HG03354 (cell line): ENCODE measurements at regions not wholly inside any gene's neighbourhood (a gene's known extent, or its start where the extent isn't known, plus 50 kb on each side); places are given as distances from the start of the nearest gene placed in this dataset.
"Not testable (repeated sequence)": the region's sequence is repeated elsewhere in the genome, so short reads cannot be mapped to it uniquely, and the experiment has no call there.

ENCODE experiments used
- ATAC-seq: cut with Tn5 transposase; IDR thresholded peaks from one replicate; pipeline ENCODE4 v1.9.1; 2021; ENCODE audit warnings: mild to moderate bottlenecking; ENCODE audit not compliant: unreplicated experiment, poor library complexity, severe bottlenecking

DNA sequence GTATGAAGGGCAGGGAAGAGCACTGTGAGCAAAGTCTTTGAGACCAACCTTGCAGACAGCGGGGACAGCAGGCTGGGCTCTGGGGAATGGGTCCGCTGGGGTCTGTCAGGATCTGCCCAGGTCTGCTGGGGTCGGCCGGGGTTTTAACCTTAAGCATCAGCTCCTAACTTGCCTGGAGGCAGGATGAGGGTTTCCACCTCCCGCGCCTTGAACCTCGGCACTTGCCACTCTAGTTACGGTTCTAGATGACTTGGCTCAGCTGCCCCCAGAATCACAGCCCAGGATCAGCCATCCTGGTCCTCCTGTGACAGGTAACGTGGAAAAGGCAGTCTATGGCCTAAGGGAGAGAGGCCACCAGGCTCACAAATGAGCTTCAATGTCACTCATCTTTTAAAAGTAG, 50.4 kb upstream of the CACUL1 start:
- no peak for ATAC-seq

- no peak for ATAC-seq
These were observed 52.9 kb upstream of the CACUL1 start for GRCh38 chr10:118807512-118808305.

- no peak for ATAC-seq
These were observed 54.0 kb upstream of the CACUL1 start for GRCh38 chr10:118808601-118809356.

- ATAC-seq: no peak
These were observed 54.8 kb upstream of the CACUL1 start for GRCh38 chr10:118809357-118810220.

- no peak for ATAC-seq
These were observed 56.2 kb upstream of the CACUL1 start for GRCh38 chr10:118810796-118811505.

DNA sequence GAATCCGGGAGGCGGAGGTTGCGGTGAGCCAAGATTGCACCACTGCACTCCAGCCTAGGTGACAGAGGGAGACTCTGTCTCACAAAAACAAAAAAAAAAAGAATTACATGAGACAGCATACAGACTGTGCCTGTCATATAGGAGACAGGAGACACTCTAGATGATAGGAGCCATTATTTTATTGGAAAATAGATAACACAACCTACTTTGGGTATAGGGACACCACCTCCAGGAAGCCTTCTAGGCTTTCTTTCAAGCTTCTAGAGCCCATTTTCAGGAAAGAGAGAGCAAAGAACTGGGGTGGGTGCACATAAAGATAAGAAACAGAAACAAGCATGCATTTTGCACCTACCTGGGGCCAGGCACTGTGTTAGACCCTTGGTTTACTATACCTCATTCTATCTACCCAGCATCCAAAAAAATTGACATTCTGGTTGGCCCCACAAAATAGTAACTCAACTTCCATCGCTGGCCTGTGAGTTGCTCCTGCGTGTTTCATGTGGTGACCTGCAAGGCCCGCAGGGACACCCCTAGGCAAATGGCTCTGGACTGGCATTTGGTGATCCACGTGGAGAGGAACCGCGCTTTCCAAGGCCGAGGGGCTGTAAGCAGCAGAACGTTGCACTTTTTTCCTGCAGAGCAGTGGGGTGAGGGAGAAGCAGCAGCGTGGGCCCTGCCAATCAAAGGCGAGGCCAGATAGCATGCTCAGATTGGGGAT, 57.1 kb upstream of the CACUL1 start:
- no peak for ATAC-seq

DNA sequence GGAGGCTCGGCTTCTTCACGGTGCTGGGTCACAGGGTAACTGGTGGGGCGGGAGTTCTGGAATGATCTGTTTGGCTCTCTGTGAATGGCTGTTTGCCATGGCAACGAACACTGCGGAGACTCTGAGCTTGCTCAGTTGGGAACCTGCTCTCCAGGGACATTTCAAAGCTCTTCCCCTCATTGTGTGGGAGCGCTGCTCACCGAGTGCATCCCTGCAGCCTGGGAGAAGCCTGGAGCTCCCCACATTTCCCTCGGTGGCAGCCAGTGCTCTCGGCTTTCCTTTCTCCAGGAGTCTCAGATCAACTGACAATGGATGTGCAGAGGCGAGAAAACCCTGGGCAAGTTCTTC, 57.6 kb upstream of the CACUL1 start:
- ATAC-seq: no peak

- ATAC-seq: not testable (repeated sequence)
These were observed 58.2 kb upstream of the CACUL1 start for GRCh38 chr10:118813001-118813400.

DNA sequence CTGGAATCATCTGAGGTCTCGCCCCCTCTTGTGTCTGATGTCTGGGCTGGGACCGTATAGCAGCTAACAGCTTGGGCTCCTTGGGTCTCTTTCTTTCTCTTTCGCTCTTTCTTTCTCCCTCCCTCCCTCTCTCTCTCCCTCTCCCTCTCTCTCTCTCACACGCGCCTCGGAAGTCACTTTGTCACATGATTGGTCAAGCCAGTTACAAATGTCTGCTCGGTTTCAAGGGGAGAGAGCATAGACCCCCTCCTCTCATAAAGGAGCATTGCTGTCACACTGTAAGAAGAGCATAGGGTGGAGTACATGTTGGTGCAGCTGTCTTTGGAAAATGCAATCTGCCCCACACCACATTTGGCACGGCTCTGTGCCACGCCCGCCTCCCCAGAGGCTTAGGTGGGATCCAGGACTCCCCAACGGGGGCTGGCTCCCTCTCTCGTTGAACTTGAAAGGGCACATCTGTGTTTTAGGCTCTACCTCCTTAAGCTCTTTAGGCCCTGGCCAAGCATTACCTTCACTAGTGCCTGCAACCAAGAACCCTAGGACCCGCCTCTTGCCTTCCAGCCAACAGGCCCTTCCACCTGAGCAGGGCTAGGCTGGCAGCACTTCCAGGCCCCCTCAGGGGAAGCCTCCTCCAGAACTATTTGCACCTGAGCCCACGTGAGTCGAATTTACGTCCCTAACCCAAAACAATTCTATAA, 61.9 kb upstream of the CACUL1 start:
- no peak for ATAC-seq

DNA sequence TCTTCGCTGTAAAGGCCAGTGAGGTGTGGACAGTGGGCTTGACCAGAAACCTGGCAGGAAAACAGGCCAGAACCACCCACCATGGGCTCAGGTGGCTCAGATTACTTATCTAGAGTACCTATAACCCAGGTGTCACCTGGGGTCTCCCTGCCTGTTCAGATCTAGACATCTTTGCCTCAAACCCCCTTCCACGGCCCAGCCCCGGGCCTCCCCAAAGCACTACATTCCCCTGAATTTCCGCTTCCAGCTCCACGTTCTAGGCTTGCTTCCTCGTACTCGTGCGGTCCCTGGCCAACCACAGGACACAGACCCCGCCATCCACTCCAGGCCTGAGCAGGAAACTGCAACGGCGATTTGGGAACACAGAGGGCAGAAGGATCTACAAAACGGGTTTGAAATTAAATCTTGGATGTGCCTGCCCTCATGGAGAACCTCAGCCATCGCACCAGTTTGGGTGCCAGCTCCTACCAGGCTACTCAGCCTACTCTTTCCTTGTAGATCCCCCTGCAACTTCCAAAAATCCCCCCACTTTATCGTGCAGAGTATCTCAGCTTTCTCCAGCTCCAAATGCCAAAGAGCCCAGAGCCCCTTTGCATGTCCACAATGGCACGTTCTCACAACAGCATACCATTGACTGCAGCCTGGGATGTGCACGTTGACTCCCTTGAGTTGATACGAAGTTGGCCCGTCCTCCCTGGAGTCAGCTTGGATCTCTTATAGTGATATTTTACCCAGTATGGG, 62.7 kb upstream of the CACUL1 start:
- ATAC-seq: no peak

GRCh38 chr10:118818621-118819221, 64.0 kb upstream of the CACUL1 start:
- no peak for ATAC-seq

GRCh38 chr10:118820326-118821116, 65.8 kb upstream of the CACUL1 start:
- no peak for ATAC-seq

GRCh38 chr10:118823256-118823907, 68.6 kb upstream of the CACUL1 start:
- no peak for ATAC-seq

DNA sequence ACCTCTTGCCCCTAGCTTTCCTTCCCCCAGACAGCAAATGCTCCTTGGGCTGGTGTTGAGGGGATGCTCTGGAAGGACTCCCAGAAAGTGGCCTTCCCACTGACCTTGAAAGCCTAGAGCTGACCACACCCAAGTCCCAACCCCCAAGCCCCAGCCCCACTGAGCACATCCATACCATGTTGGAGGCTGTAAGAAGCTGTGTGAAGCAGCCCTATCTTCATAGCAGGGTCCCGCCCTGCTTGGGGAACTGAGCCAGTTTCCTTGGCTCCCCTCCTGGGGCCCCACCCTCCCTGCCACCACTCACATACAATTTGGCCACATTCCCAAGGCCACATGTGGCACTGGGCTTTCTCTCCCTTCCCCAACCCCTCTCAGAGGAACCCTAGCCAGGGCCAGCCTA, 72.3 kb upstream of the CACUL1 start:
- ATAC-seq: no peak

DNA sequence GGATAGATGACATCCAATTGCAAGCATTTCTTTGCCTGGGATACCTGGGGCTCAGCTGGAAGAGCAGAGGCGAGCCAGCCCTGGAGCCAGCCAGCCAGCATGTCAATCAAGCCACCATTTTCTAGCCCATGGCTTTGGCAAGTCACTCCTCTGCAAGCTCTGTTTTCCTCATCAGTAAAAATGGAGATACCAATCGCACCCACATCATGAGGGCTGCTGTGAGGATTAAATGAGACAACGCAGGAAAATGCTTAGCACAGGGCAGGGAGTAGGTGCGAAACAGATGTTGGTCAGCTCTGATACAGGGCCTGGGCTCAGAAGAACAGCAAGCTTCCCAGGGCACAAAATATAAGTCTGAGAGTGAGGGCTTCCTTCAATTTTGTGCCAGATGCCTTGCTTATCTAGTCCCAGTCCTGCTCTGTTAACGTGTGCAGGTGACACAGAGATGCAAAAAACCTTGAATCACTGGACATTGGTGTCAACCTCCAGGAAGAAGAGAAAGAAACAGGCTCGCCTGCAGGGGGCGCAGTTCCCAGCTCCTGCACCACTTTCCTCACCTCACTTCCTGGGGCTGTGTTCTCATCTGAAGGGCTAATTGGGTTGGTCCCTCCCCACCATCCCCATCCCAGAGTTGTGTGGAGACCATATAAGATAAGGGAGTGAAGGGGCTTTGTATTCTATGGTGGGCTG, 72.8 kb upstream of the CACUL1 start:
- no peak for ATAC-seq

GRCh38 chr10:118832241-118832651, 77.5 kb upstream of the CACUL1 start:
- ATAC-seq: no peak
